HT-29 (cell line): ENCODE measurements at regions not wholly inside any gene's neighbourhood (a gene's known extent, or its start where the extent isn't known, plus 50 kb on each side); places are given as distances from the start of the nearest gene placed in this dataset.

Experiments used
- DNase-seq: peaks from one replicate; pipeline ENCODE4 v3.0.0-alpha.2; 2015; ENCODE audit warnings: low spot score

DNA sequence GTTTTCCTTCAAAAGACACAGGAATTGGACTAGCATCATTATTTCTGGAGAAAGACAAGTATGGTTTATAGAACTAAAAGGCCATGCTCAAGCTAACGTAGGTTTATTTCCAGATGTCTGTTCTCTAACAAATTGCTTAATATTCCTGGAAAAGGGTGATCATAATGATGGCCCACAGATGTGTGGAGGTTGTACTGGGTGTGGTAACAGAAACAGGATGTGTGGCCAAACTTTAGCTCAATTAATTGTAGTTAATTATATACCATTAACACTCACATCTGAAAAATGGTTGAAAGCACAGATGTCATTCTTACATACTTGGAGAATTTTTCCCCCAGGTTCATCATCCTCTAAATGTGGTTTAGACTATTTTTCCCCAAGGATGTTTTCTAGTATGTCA is 292.7 kb upstream of the RASA1 start:
- DNase-seq = no peak

DNA sequence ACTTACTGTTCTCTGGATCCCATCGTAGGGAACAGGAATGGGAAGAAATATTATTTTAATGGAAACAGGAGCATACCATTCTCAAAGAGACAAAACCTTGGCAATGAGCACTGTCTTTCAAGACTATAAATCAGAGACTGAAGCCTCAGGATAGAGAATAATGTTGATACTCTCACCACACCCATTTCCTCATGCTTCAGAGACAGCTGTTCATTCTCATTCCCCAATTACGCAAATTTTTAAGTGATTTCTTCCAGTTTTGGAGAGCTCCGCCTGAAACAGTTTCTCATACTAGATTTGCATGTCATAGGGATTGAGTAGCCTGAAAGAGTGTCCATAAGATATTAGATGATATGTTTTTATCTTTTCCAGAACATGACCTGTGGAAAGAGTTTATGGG is 290.5 kb upstream of the RASA1 start:
- no peak for DNase-seq

DNA sequence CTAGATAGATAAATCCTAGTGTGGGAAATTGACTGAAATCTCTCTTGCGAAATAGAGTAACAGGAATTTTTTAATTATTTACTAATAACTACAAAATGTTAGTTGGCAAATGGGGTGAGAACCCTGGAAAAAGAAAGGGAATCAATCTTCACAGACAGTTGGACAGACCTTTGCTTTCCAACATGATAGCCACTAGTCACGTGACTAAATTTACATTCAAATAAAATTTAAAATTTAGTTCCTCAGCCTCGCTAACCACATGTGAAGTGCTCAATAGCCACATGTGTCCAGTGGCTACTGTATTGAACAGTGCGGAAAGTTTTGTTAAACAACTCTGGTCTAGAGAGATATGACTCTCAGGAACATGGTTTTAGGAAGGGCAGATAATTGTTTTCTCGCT is 289.9 kb upstream of the RASA1 start:
- no peak for DNase-seq

DNA sequence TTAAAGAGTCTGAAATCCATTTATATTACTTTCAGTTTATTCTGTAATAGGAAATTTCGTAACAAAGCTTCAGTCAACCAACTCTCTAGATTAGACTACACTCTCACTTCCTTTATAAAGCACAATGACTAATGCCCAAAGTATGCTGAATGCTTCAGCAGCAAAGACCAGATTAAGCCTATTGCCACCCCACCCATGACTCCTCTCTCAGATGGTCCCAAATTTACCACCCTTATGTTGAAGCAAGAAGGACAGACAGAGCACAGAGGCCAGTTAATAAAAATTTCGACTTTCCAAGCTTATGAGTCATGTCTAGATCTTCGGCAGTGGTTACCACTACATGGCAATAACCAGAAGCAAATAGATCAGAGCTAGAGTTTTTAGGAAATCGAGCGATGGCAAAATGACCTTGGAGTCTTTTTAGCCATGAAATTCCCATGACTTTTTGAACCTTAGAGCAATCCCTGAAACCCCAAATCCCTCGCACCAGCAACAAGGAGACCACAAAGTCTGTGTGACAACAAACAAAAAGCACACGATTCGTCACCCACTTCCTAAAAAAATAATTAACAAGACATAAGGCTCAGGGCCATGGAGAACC is 287.8 kb upstream of the RASA1 start:
- peak; percentile 15 for DNase-seq

DNA sequence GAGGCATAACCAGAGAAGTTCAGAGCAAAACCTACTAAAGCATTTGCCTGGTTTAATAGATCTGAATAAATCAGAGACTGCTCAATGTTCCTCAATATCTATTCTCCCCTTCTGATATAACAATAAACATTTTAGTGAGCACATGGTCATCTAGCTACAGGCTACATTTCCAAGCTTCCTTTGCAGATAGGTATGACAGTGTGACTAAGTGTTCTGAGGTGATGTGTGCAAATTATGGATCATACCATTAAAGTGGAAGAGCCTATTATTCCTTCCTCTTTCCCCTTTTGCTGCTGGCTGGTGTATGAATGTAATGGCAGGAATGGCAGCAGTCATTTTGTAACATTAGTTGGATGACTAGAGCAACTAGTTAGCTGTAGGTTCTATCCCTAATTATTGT is 285.8 kb upstream of the RASA1 start:
- DNase-seq = no peak

DNA sequence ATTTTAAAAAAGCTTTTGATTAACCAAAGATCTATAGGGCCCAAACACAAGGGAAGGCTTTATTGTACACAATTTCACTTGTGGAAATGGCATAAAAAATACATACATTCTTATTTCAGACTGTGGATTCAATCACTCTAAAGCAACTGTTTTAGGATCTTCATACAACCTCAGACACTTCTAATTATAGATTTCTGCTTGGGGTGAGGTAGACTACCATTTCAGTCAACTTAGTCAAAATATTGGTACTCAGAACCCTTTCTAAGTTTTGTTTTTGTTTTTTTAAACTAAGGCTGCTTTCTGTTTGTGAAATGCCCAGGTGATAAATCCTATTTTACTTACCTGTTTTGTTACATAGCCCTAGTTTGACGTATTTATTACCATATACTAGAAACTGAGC is 284.5 kb upstream of the RASA1 start:
- no peak for DNase-seq

DNA sequence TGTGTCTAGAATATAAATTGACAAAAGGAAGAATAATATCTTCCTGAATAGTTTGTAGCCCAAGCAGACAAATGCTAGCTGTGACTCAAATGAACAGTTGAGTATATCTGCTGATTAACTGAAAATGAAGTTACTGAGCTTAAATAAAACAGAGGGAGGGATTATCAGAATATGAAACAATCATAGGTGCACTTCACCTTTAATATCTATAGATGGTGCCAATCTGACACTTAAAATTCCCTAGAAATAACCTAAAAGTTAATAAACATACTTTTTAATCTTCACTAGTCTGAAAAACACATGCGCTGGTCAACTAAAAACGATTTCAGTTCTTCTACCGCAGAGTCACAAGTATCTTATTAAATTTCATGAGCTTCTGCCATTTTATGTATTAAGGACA is 280.8 kb upstream of the RASA1 start:
- DNase-seq = no peak

DNA sequence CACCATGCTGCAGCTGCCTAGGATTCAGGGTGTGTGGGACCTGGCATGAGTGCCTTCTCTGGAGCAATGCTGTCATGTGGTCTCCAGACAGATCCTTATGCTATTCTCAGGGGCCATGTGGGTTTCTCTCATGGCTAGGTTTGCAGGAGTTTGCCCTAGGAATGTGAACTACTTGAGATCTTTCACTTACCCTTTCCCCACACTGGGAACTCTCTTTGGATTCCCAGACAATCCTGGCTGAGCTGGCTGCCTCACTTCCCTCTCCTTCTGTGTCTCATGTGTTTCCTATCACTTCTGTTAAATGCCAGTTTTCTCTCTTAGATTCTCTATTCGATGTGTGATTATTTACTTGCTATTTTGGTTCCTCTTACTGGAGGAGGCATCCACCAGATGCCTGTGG is 270.2 kb upstream of the RASA1 start:
- DNase-seq = no peak

DNA sequence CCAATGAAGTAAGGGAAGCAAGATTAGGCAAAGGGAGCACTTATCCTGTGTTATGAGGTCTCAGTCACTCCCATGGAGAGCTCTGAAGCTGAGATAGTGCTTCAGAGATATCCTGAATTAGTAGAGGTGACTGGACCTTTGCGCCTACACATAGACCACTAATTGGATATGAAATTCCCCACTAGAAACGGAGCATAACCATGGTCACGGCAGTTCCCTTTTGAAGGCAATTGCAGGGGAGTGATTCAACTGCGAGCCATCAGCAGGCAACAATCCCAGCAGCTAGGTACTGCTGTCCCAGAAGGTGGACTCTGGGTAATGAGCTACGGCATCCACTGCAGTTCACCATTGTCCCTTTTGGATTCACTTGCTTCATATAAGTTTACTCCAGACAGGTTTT is 267.7 kb upstream of the RASA1 start:
- no peak for DNase-seq

DNA sequence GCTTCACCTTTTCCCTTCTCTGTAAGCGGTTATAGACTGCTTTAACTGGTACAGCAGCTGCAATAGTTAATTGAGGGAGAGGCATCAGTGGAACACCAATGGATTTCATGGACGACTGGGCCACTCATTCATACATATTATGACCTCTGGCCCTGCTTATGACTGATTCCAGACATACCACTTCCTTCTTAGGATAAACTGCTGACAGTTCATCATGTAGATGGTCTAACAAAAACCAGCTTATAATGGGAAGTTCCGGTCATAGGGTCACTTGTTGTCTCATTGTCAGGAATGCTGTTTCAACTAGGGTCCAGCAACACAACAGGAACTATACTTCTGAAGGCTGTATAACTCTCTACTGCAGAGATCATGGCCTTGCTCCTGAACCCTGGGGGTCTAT is 265.2 kb upstream of the RASA1 start:
- no peak for DNase-seq

DNA sequence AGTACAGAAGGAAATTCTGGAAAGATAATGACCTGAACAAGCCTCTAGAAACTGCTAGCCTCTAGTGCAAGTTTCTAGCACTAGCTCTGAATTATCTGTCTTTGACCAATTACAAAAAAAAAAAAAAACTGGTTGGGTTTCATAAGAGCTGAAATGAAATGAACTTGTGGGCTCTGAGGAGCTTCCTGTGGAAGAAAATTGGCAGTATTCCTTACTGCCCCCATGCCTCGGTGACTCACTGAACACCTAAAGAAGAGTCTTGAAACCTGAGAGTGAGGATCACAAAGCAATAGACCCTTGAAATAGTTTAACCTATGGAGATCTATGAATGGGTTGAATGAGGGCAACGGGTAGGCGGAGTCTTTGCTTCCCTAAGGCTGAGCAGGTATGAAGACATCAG is 263.6 kb upstream of the RASA1 start:
- DNase-seq = no peak

DNA sequence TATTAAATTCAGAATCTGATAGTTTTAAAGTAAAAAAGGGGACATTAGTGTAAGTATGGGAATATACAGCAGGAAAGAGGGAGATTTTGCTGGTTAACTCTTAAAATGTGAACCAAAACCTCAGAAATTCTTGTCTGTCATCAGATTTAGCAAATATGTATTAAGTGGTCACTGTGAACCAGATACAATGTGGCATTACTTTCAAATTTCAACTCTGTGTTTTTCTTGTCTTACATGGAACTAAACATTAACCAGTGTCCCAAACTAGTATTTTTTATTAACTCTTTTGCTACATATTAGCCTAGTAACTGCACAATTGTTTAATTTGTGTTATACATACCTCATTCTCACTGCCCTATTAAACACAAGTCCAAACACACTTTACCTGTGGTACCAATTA is 259.9 kb upstream of the RASA1 start:
- no peak for DNase-seq

DNA sequence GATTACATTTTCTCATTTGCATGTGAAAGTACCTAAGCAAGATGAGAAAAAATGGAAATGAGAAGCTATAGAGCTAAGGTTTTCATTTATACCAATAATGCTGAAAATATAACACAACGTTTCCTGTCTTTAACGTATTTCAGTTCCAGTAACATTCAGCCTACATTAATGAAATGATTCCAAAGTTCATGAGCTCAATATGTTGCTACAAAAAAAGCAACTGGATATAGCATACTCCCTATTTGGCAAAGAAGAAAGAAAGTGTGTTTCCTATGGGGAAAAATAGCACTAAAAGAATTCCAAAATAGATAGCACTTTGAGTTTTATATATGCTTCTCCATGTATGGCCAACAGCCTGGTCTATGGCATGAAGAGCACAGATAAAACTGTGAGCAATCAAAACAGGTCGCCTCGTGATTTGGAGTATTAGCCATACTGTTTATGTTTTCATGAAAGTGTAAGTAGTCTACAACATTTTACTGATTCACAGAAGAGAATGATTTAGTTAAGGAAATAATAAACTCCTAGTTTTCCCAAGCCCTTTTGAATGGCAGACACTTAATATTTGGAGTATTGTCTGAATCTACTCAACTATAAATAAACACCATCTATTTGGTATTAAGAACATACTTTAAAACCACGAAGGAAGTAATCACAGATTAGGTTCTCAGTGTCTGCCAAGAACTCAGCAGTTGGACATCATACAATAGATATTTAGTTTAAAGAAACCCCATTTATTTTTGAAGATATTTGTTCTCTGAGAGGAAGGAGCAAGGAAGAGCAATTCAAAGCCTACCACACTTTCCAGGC is 258.7 kb upstream of the RASA1 start:
- DNase-seq = no peak

DNA sequence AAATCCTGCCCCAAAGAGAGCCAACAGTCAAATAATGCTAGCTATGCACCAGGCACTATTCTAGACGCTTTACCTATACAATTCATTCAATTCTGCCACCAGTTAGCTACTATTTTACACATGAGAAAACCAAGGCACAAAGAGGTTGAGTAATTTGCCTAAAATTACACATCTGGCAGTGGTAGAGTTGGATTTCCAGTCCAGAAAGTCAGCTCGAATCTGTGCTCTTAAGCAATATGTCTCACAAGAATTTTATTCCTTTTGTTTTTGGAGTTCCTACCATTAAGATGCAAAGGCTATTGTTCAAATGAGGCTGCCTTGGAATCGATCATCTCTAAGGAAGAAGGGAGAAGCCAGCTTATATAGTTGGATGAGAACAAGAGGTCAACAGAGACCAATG is 256.9 kb upstream of the RASA1 start:
- DNase-seq = no peak

DNA sequence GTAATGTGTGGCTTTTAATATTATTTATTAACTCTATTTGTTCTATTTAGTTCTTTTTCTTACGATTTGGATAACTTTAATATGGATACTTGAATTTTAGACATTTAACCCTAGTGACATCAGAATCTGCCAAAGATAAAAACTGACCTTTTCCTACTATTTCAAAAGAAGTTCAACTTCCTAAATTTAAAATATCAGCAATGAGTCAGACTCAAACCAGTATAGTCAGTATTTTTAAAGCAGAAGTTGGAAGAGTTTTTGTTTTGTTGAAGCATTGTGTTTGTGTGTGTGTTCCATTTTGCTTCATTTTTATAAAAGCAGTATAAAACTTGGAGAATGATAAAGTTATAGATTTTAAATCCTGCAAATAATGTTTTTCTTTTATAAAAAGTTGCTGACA is 251.8 kb upstream of the RASA1 start:
- DNase-seq = no peak

DNA sequence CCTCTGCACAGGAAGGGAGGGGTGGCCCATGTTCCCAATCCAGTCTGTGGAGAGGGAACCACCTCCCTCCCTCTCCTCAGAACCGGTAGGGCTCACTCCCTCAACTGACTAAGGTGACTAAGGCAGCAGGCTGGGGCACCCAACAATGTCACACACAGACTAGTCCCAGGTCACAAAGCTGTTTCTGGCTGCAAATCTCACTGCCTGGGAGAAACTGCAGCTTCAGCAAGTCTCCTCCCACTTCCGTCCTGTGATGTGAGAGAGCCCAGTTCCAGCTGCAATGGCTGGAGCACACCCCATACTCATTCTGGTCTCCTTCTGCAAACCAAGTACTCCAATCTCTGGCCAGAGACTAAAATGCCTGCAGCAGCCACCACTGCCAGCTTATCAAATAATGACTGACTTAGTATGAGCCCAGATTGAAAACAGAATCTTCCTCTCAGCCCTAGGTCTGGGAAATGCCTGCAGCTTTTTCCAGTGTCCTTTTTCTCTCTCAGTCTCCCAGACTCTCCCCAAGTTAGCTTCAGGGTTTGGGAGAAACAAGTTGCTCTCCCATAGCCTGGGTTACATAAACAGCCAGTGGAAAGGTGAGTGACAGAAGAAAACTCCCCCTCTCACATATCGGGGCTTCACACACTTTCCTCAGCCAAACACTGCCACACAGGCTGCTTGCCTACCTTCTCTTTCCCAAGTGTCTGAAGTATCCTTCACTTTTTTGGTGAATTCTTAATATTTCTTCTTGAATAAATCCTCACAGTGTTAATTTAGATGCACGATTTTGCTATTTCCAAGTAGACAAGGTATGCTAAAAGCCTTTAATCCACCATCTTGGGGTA is 247.4 kb upstream of the RASA1 start:
- peak; percentile 16 for DNase-seq

DNA sequence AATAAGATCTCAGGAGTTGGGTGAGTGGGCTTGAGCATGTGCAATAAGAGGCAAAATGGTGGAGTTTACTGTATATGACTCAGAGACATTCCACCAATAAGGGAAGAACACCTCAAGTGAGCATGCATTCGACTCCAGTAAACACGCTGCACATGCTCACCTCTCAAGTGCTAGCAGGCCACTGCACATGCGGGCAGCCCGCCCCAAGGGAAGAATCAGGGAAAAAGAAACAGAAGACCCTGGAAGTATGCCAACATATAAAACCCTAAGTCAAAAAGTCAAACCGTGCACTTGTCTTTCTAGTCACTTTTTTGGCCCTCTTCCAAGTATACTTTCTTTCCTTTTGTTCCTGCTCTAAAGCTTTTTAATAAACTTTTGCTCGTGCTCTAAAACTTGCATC is 245.3 kb upstream of the RASA1 start:
- DNase-seq = no peak

DNA sequence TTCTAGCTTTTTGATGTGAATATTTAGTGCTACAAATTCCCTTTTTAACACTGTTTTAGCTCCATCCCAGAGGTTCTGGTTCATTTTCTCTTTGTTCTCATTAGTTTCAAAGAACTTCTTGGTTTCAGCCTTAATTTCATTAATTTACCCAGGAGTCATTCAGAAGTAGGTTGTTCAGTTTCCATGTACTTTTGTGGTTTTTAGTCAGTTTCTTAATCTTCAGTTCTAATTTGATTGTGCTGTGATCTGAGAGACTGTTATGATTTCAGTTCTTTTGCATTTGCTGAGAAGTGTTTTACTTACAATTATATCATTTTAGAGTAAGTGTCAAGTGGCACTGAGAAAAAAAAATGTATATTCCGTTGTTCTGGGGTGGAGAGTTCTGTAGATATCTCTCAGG is 240.1 kb upstream of the RASA1 start:
- DNase-seq = no peak

DNA sequence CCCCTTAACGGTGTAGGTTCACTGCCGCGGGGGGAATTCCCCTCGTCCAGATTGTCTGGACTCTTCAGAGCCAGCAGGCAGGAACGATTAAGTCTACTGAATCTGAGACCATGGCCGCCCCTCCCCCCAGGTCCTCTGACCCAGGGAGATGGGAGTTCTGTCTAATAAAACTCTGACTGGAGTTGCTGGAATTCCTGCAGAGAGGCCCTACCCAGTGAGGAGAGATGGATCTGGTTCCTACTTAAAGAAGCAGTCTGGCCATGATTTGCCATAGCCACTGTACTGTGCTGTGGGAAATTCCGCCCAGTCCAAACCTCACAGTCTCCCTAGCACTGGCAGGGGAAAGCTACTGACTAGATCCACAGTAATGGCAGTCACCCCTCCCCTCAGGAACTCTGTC is 237.7 kb upstream of the RASA1 start:
- no peak for DNase-seq

DNA sequence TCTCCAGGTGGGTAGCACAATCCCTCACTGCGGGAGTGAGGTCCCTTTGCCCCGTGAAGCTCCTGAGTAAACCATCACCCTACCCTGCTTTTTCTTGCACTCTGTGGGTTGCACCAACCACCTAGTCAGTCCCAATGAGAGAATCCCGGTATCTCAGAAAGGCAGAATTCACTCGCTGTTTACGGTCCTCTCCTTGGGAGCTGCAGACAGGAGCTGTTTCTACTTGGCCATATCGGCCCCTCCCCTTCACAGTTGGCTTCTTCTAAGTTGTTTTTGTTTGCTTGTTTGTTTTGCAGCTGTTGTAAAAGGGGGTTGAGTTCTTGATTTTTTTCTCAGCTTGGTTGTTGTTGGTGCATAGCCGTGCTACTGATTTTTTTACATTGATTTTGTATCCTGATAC is 237.0 kb upstream of the RASA1 start:
- DNase-seq = no peak

DNA sequence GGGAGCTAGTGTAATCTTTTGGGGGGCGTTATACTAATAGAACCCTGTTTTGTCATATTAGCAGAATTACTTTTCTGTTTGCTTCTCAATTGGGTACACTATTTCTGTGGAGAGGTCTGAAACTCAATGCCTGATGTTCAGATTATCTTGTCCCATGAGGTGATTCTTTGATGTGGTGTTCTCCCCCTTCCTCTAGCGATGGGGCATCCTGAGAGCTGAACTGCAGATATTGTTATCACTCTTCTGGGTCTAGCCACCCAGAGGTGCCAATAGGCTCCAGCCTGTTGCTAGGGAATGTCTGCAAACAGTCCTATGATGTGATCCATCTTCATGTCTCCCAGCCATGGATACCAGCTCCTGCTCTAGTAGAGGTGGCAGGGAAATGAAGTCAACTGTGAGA is 233.1 kb upstream of the RASA1 start:
- no peak for DNase-seq

DNA sequence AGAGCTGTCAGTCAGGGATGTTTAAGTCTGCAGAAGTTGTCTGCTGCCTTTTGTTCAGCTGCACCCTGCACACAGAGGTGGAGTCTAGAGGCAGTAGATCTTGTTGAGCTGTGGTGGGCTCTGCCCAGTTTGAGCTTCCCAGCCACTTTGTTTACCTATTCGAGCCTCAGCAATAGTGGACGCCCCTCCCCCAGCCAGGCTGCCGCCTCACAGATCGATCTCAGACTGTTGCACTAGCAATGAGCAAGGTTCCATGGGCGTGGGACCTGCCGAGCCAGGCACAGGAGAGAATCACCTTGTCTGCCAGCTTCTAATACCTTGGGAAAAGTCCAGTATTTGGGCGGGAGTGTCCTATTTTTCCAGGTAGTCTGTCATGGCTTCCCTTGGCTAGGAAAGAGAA is 225.1 kb upstream of the RASA1 start:
- no peak for DNase-seq

DNA sequence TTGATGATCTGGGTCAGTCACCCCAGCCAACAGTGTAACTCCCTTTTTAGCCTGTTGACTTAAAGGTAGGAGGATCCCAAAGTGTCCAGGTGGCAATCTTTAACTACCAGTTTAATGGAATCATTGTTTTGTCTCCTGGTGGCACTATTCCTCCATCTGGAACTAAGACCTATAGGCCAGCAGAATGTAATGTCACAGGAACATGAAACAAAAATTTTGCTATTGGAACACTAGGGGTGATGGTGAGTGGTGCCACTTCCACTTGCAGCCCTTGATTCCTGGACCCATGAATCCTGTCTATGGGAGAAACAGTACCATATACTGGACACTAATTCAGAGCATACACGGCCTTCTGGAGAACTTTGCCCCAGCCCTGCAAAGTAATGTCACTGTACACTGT is 219.5 kb upstream of the RASA1 start:
- peak; percentile 71 for DNase-seq
